Ureter (tissue), 1 donor: ENCODE measurements at regions not wholly inside any gene's neighbourhood (a gene's known extent, or its start where the extent isn't known, plus 50 kb on each side); places are given as distances from the start of the nearest gene placed in this dataset.

ENCODE experiments used
- DNase-seq: peaks from one replicate; pipeline ENCODE4 v3.0.0-alpha.2; 2020; ENCODE audit warnings: low spot score
- donor health status: DM: yes; HTN: yes; CAD: no.

- no peak for DNase-seq
Measured at GRCh38 chr5:133797167-133797566, 171.3 kb downstream of the C5orf15 start.

GRCh38 chr5:133796186-133796585 is 172.2 kb downstream of the C5orf15 start:
- DNase-seq, result no peak

- no peak for DNase-seq
Measured at GRCh38 chr5:133794771-133795415, 173.5 kb downstream of the C5orf15 start.

GRCh38 chr5:133793756-133794465 is 174.5 kb downstream of the C5orf15 start:
- DNase-seq, result no peak

- DNase-seq, result no peak
Measured at GRCh38 chr5:133792655-133793054, 175.8 kb downstream of the C5orf15 start.

GRCh38 chr5:133792024-133792423 is 176.4 kb downstream of the C5orf15 start:
- no peak for DNase-seq

- no peak for DNase-seq
Measured at GRCh38 chr5:133790898-133791297, 177.5 kb downstream of the C5orf15 start.

- DNase-seq, result no peak
Measured at GRCh38 chr5:133789428-133789827, 177.1 kb upstream of the FSTL4 start.

- DNase-seq, result no peak
Measured at GRCh38 chr5:133788121-133788520, 175.8 kb upstream of the FSTL4 start.

GRCh38 chr5:133786420-133786819 is 174.1 kb upstream of the FSTL4 start:
- no peak for DNase-seq

GRCh38 chr5:133785182-133785581 is 172.8 kb upstream of the FSTL4 start:
- DNase-seq, result no peak

- no peak for DNase-seq
Measured at GRCh38 chr5:133783481-133783880, 171.1 kb upstream of the FSTL4 start.

- no peak for DNase-seq
Measured at GRCh38 chr5:133782736-133783135, 170.4 kb upstream of the FSTL4 start.

- no peak for DNase-seq
Measured at GRCh38 chr5:133781436-133782225, 169.3 kb upstream of the FSTL4 start.

- no peak for DNase-seq
Measured at GRCh38 chr5:133780619-133781280, 168.4 kb upstream of the FSTL4 start.

GRCh38 chr5:133779828-133780475 is 167.6 kb upstream of the FSTL4 start:
- no peak for DNase-seq

GRCh38 chr5:133778636-133779035 is 166.3 kb upstream of the FSTL4 start:
- no peak for DNase-seq

GRCh38 chr5:133777951-133778350 is 165.6 kb upstream of the FSTL4 start:
- no peak for DNase-seq

- no peak for DNase-seq
Measured at GRCh38 chr5:133775584-133776304, 163.4 kb upstream of the FSTL4 start.

GRCh38 chr5:133773247-133774202 is 161.2 kb upstream of the FSTL4 start:
- no peak for DNase-seq
